H1 (cell line): ENCODE measurements at regions not wholly inside any gene's neighbourhood (a gene's known extent, or its start where the extent isn't known, plus 50 kb on each side); places are given as distances from the start of the nearest gene placed in this dataset.

ENCODE experiments used
- PHF8 ChIP-seq: fragments of 200-600 bp; sonication (generic); conservative IDR thresholded peaks from 2 replicates; pipeline ENCODE4 v1.7.1; 2012; ENCODE audit warnings: low read depth, mild to moderate bottlenecking, inconsistent platforms, low read length, moderate library complexity
- RBBP5 ChIP-seq: IDR thresholded peaks from 2 replicates; pipeline ENCODE4 v1.7.1; 2012; ENCODE audit warnings: low read depth, mild to moderate bottlenecking, inconsistent platforms, low read length, moderate library complexity, borderline replicate concordance

- TF ChIP-seq PHF8 (no peak), RBBP5 (no peak)
- TF ChIP-seq, all 59 proteins: peak for 0
Observed at GRCh38 chr7:155865830-155866525, 53.7 kb upstream of the SHH start (continued).
